ENCODE measurements at regions not wholly inside any gene's neighbourhood (a gene's known extent, or its start where the extent isn't known, plus 50 kb on each side); places are given as distances from the start of the nearest gene placed in this dataset.
"Not testable (repeated sequence)": the region's sequence is repeated elsewhere in the genome, so short reads cannot be mapped to it uniquely, and the experiment has no call there.

DNA sequence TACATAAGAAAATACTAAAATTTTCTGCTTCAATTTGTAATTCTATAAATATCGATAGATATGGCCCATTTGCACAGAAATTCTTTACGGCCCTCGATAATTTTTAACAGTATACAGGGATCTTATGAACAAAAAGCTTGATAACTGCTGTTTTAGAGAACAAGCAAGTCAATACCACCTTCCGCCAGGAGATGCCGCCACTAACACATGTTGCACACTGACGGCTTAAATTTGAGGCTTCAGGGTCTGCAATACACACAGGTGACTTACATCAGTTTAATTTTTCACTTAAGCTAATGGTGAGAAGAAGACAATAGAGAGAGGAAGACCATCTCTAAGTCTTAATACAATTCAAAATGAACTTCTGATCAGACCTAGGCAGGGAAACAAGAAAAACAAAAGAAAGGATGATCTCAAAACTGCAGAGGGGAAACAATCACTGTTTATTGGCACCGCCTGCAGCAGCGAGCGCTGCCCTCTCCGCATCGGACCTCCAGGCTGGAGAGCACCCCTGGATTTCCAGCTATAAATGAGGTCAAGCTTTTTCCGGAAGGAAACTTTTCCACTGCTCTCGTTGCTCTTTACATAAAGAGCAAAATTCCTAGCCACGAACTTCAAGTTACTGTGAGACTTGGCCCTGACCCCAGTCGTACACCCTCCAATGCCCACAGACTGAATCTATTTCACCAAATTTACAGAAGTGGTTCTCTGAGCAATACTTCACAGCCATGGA is 53.9 kb downstream of the OTOR start:
- DNase-seq (ENCODE audit: low spot score), result peak; percentile 55

GRCh38 chr20:16802652-16802935 is 54.4 kb downstream of the OTOR start:
- no peak for DNase-seq (ENCODE audit: low spot score)

DNA sequence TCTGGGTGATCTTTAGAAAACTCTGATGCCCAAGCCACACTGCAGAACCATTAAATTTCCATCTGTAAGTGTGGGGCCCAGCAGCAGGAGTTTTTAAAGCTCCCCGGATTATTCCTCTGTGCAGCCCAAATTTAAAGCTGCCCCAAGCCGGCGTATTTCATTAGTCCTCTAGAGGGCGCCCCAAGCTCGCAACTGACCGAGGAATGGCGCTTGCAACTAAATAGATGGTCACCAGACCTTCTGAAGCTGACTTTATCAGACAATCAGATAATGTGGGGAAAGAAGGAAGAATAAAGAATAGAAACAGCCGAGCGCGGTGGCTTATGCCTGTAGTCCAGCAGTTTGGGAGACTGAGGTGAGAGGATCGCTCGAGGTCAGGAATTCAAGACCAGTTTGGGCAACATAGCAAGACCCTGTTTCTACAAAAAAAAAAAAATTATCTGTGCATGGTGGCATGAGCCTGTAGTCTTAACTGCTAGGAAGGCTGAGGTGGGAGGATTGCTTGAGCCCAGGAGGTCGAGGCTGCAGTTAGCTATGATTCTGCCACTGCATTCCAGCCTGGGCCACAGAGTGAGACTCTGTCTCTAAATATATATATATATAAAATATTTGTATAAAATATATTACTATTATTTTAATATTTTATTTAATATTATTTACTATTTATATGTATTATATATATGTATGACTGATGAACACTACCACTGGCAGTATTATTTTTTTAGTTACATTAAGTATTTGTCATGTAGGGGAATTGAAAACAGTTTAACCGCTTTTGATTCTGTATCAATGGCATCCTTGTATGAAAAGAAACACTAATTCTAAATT is 56.0 kb downstream of the OTOR start:
- DNase-seq (ENCODE audit: low spot score), result peak; percentile 40

GRCh38 chr20:16804793-16805187 is 56.6 kb downstream of the OTOR start:
- no peak for DNase-seq (ENCODE audit: low spot score)

GRCh38 chr20:16806061-16806460 is 57.9 kb downstream of the OTOR start:
- no peak for DNase-seq (ENCODE audit: low spot score)

GRCh38 chr20:16806886-16807285 is 58.7 kb downstream of the OTOR start:
- DNase-seq (ENCODE audit: low spot score), result no peak

DNA sequence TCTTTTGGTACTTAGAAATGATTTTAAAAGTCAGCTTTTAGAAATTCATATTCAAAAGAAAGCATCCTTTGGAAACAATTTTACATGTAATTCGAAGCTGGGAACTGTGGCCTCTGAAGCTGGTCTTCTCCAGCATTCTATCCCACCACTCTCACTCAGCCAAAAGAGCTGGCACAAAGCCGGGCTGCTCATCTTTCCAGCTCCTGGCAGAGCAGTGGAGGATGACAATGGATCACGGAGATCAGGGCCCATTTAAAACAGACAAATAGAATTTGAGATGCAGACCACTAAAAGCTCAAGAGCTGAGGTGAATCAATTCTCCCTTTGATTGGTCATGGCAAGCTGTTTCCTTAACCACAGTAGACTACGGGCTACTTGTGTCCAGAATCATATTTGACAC is 60.6 kb downstream of the OTOR start:
- DNase-seq (ENCODE audit: low spot score), result no peak

DNA sequence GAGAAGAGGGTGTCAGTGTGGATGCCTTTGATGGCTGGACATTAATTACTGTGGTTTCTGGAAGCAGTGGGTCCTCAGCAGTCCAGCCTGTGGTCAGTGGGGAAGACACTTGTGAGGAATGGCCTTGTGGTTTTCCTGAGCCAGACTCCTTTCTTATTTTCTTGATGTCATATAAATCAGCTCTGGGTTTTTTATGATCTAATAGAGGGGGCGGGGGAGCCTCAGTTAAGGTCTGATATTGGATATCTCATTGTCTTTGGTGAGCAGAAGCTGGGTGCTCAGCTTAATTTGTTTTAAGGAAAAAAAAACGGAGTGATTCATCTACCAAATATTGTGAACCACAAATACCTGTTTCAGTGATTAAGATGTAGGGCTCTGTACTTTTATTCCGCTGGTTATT is 62.1 kb downstream of the OTOR start:
- DNase-seq (ENCODE audit: low spot score), result no peak

- DNase-seq (ENCODE audit: low spot score), result no peak
Observed at GRCh38 chr20:16816192-16816591, 68.0 kb downstream of the OTOR start.

- DNase-seq (ENCODE audit: low spot score), result no peak
Observed at GRCh38 chr20:16819483-16819882, 71.3 kb downstream of the OTOR start.

GRCh38 chr20:16821211-16822089 is 73.3 kb downstream of the OTOR start:
- DNase-seq (ENCODE audit: low spot score), result no peak

DNA sequence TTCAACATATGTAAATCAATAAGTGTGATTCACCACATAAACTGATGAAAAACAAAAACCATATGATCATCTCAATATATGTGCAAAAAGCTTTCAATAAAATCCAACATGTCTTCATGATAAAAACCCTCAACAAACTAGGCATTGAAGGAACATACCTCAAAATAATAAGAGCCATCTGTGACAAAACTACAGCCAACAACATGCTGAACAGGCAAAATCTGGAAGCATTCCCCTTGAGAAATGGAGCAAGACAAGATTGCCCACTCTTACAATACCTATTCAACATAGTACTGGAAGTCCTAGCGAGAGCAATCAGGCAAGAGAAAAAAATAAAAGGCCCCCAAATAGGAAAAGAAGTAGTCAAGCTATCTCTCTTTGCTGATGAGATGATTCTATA is 76.5 kb downstream of the OTOR start:
- no peak for DNase-seq (ENCODE audit: low spot score)

DNA sequence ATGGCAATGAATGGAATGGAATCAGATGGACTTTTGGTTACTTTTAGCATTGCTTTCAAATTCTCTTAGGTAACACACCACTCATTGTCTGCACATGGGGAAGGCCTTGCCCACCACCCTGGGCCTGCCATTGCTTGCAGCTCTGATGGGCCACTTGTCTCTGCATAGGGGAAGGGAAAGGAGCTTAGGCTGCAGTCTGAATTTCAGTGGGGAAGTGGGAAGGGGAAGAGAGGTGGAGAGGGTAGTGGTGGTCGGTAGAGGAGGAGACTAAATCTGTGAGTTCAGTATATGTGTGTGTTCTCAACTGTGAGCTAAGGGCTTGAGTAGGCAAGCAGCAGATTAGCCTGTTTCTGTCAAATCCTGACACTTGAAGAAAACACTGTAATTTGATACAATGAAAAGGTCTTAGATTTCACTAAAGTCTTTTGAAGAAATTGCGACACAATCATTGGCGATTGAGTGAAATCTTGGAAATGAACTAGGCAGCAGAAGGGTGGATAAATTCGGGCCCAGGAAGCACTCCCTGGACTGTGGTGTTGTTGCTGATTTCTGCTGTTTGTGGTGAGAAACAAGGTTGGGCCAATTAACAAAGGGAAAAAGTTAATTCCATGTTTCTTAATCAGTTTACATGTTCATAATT is 80.6 kb downstream of the OTOR start:
- no peak for DNase-seq (ENCODE audit: low spot score)

DNA sequence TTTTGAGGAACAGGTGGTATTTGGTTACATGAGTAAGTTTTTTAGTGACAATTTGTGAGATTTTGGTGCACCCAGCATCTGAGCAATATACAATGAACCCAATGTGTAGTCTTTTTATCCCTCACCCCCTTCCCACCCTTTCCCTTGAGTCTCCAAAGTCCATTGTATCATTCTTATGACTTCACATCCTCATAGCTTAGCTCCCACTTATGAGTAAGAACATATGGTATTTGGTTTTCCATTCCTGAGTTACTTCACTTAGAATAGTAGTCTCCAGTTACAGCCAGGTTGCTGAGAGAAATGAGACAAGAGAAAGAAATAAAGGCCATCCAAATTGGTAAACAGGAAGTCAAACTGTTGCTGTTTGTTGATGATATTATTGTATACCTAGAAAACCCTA is 87.5 kb downstream of the OTOR start:
- DNase-seq (ENCODE audit: low spot score), result not testable (repeated sequence)

DNA sequence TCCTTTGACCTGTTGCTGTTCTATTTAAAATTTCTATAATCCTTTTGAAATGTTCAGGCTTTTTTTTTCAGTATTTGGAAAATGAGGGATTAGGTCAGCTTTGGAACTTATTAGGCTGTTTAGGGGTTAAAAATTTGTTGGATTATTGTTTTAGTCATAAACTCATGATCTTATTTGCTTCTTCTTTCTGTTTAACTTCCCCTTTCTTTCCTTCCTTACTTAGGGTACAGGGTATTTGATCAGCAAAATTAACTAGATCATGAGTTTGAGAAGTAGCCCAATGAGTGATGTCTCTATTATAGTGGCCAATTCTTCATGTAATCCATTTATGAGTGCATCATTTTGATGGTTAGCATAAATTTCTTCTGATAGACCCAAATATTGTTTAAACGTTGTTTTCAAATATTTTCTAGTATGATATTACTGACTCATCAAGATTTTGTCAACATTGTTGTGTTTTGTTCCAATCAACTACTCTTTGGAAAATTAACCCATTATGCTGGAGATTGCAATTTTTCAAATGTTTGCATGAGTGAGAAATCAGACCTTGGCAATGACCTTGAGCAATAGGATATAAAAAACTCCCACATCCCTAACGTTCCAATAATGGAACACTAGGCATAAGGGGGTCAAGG is 94.4 kb downstream of the OTOR start:
- no peak for DNase-seq (ENCODE audit: low spot score)

- DNase-seq (ENCODE audit: low spot score), result no peak
Observed at GRCh38 chr20:16844406-16844805, 96.2 kb downstream of the OTOR start.

GRCh38 chr20:16846006-16846405 is 97.8 kb downstream of the OTOR start:
- DNase-seq (ENCODE audit: low spot score), result no peak

DNA sequence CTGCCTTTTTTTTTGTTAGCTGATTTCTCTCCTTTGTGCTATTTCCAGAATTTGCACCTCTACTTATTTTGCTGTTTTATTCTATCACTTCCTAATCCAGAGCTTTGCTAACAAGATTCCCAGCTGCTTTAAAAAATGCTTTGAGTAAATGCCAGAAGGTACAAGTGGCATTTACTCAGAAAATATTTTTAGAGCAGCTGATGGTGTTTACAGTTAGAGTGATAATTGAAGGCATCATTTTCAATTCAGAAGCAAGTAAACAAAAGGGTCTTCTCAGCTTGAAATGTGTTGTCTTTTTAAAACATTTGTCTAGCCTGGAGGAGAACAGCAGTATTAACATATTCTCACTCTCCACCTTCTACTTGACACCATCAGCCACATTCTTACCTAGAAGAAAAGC is 99.9 kb downstream of the OTOR start:
- no peak for DNase-seq (ENCODE audit: low spot score)

GRCh38 chr20:16848526-16848925 is 100.4 kb downstream of the OTOR start:
- no peak for DNase-seq (ENCODE audit: low spot score)

- no peak for DNase-seq (ENCODE audit: low spot score)
Observed at GRCh38 chr20:16860914-16861313, 112.8 kb downstream of the OTOR start.

- DNase-seq (ENCODE audit: low spot score), result no peak
Observed at GRCh38 chr20:16861708-16862107, 113.5 kb downstream of the OTOR start.

DNA sequence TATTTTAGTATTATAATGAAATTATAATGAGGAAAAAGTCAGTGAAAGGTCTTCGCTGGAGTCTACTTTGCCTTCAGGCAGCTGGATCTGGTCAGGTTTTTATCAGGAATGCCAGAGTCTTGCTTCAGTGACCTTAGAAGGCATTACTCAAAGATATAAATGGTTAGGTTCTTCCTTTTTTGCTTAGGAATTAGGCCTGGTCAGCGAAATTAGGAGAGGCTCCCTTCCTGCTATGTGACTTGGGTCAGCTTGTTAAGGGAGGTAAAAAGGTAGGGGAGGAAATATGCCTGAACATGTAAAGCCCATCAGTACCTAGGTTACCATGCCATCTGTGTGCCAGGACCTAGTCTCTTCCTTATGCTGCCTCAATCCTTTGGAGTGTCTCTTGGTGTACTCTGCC is 115.1 kb downstream of the OTOR start:
- DNase-seq (ENCODE audit: low spot score), result no peak

Data from mucosa of gallbladder (tissue), 1 donor.